DOHH2 (cell line): ENCODE measurements at regions not wholly inside any gene's neighbourhood (a gene's known extent, or its start where the extent isn't known, plus 50 kb on each side); places are given as distances from the start of the nearest gene placed in this dataset.

ENCODE experiments used
- EZH2phosphoT487 ChIP-seq: fragments of 200-600 bp; sonication (generic); IDR thresholded peaks from 2 replicates; pipeline ENCODE4 v1.6.1; 2017; ENCODE audit warnings: borderline replicate concordance, mild to moderate bottlenecking, antibody characterized with exemption, low read length, moderate library complexity, mixed read lengths
- TF ChIP-seq, protein P1 (sequence below): fragments of 200-600 bp; sonication (generic); IDR thresholded peaks from one replicate; pipeline ENCODE4 v1.5.1; 2014; ENCODE audit warnings: antibody characterized with exemption, mild to moderate bottlenecking, low read depth, low read length; ENCODE audit not compliant: poor library complexity, severe bottlenecking

DNA sequence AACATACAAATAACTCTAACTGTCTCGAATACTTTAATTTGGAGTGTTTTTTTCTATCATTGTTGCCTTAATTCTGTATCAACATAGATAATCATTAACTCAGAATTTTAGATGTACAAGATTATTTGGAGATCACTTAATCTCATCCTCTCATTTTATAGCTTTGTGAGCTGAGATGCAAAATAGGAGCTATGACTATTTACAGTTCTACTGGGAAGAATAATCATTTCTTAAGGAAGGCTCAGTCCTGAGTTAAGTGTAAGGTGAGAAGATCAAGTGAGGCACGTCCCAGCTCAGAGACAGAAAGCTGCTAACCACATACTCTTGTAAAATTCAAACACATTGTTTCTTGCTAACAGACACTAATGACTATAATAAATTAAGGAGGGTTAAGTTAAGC lies 66.2 kb downstream of the CCDC54 start:
- TF ChIP-seq, protein P1, sequence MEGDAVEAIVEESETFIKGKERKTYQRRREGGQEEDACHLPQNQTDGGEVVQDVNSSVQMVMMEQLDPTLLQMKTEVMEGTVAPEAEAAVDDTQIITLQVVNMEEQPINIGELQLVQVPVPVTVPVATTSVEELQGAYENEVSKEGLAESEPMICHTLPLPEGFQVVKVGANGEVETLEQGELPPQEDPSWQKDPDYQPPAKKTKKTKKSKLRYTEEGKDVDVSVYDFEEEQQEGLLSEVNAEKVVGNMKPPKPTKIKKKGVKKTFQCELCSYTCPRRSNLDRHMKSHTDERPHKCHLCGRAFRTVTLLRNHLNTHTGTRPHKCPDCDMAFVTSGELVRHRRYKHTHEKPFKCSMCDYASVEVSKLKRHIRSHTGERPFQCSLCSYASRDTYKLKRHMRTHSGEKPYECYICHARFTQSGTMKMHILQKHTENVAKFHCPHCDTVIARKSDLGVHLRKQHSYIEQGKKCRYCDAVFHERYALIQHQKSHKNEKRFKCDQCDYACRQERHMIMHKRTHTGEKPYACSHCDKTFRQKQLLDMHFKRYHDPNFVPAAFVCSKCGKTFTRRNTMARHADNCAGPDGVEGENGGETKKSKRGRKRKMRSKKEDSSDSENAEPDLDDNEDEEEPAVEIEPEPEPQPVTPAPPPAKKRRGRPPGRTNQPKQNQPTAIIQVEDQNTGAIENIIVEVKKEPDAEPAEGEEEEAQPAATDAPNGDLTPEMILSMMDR, result no peak
- TF ChIP-seq EZH2phosphoT487, result no peak
